Skeletal muscle satellite cell (primary cell): ENCODE measurements at regions not wholly inside any gene's neighbourhood (a gene's known extent, or its start where the extent isn't known, plus 50 kb on each side); places are given as distances from the start of the nearest gene placed in this dataset.

Experiments
- H3K27me3 ChIP-seq: 2 replicates; pipeline ENCODE4 v1.7.0; 2013; ENCODE audit warnings: low read length; ENCODE audit not compliant: control insufficient read depth, insufficient read depth
- H3K36me3 ChIP-seq: 2 replicates; pipeline ENCODE4 v1.7.0; 2013; ENCODE audit warnings: mild to moderate bottlenecking, control low read depth, low read length; ENCODE audit not compliant: insufficient read depth
- H3K4me1 ChIP-seq: 2 replicates; pipeline ENCODE4 v1.7.0; 2013; ENCODE audit warnings: low read length; ENCODE audit not compliant: control insufficient read depth, insufficient read depth
- H3K4me2 ChIP-seq: 2 replicates; pipeline ENCODE4 v1.7.0; 2013; ENCODE audit warnings: mild to moderate bottlenecking, low read length
- H3K4me3 ChIP-seq: 2 replicates; pipeline ENCODE4 v1.7.0; 2013; ENCODE audit warnings: low read length
- H3K9ac ChIP-seq: 2 replicates; pipeline ENCODE4 v1.7.0; 2013; ENCODE audit warnings: mild to moderate bottlenecking, low read depth, low read length, moderate library complexity
- H3K9me3 ChIP-seq: replicated peaks from 2 replicates; pipeline ENCODE4 v1.7.0; 2013; ENCODE audit warnings: mild to moderate bottlenecking, control low read depth, low read length

DNA sequence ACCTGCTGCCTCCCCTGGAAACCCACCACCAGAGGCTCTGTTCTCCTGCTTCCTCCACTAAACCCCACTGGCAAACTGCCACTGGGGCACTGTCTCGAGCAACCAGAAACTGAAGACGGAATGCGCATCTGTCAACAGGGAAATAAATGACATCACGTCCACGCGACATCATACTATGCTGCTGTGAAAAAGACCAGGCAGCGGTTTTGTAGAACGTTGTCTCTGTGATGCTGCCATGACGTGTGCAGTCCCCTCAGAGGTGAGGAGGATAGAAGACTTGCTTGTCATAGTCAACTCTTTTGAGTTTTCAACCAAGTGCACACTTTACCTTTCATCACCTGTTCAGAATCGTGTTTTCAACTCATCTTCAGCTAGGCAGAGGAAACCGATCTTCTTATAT is 203.0 kb upstream of the IGF1R start:
- H3K4me3 ChIP-seq, result no peak overlapping the region
- H3K9ac ChIP-seq, result no peak overlapping the region
- H3K4me2 ChIP-seq, result no peak overlapping the region
- H3K4me1 ChIP-seq, result no peaks in the 10 kb centered on the region
- no peaks in the 10 kb centered on the region for H3K9me3 ChIP-seq
- H3K27me3 ChIP-seq, result peaks cover 31% of the 10 kb centered on the region
- H3K36me3 ChIP-seq, result no peaks in the 10 kb centered on the region

DNA sequence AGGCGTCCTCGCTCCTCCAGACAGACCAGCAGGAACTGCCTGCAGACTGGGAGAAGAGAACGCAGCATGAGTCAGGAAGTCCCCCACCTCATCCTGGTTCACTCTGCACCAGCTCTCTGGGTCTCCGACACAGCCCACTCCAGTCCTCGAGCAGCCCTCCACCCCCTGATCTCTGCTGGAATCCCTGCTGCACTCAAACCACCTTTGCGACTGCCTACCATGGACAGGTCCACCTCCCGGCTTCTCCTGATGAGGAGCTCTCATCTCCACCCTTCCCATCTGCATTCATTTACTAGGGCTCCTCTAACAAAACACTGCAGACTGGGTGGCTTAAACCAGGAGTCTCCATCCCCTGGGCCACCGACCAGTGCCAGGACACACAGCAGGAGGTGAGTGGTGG is 202.3 kb upstream of the IGF1R start:
- Histone ChIP-seq H3K4me3 (no peak overlapping the region), H3K4me1 (no peaks in the 10 kb centered on the region), H3K4me2 (no peak overlapping the region), H3K27me3 (peaks cover 28% of the 10 kb centered on the region), H3K36me3 (no peaks in the 10 kb centered on the region), H3K9ac (no peak overlapping the region), H3K9me3 (no peaks in the 10 kb centered on the region)

DNA sequence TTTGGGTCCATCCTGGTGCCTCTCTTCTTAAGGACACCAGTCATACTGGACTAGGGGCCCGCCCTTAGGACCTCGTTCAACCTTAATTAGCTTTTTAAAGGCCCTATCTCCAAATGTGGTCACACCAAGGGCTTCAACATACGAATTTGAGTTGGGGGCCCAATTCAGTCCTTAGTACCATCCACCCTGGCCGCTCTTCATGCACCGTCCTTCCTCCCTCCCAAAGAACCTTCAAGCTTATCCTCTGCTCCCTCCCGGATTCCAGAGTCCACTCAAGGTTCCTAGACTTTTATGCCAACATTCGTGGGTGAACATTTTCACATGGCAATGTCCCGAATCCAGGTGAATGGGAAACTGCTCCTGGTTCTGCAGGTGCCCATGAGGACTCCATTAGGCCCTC is 201.3 kb upstream of the IGF1R start:
- H3K9me3 ChIP-seq, result no peaks in the 10 kb centered on the region
- no peaks in the 10 kb centered on the region for H3K4me1 ChIP-seq
- peaks cover 28% of the 10 kb centered on the region for H3K27me3 ChIP-seq
- H3K36me3 ChIP-seq, result no peaks in the 10 kb centered on the region
- H3K9ac ChIP-seq, result no peak overlapping the region
- H3K4me2 ChIP-seq, result no peak overlapping the region
- H3K4me3 ChIP-seq, result no peak overlapping the region

DNA sequence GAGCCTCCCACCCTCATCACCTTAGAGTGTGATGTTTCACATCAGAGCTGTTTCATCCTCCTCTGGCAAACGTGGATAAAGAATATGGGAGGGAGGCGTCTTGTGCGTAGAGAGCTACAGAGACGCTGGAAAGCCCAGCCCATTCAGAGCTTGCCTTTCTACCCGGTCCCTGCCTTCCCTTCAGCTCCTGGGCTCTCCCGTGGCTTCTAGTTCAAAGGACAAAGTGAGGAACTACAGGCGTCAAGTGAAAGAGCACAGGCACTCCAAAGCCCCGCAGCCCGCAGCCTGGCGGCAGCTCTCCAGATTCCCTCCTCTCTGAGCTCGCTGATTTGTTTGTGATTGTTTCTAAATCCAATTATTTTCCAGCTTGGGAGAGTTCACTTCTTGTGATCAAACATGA is 197.1 kb upstream of the IGF1R start:
- H3K36me3 ChIP-seq, result no peaks in the 10 kb centered on the region
- no peak overlapping the region for H3K9ac ChIP-seq
- H3K4me2 ChIP-seq, result no peak overlapping the region
- no peaks in the 10 kb centered on the region for H3K4me1 ChIP-seq
- no peak overlapping the region for H3K4me3 ChIP-seq
- H3K9me3 ChIP-seq, result no peaks in the 10 kb centered on the region
- peaks cover 17% of the 10 kb centered on the region for H3K27me3 ChIP-seq

DNA sequence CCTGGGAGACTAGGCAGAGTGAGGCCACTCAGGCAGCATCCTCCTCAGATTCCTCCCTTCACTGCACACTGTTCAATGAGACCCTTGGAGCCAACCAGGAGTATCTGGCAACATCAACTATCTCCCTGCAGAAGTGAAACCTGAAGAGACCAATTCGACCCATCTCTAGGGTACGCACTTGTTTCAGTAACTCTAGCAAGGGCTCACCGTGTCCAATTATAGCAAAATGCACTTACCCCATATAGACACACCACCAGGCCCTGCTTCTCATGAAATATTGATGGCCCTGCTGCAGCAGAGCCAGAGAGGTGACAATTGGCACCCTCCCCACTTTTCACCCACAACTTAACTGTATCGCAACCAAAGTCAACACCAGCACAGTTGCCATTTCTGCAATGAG is 196.1 kb upstream of the IGF1R start:
- Histone ChIP-seq H3K36me3 (no peaks in the 10 kb centered on the region), H3K9me3 (no peaks in the 10 kb centered on the region), H3K4me3 (no peak overlapping the region), H3K4me2 (no peak overlapping the region), H3K27me3 (peaks cover 11% of the 10 kb centered on the region), H3K9ac (no peak overlapping the region), H3K4me1 (no peaks in the 10 kb centered on the region)

DNA sequence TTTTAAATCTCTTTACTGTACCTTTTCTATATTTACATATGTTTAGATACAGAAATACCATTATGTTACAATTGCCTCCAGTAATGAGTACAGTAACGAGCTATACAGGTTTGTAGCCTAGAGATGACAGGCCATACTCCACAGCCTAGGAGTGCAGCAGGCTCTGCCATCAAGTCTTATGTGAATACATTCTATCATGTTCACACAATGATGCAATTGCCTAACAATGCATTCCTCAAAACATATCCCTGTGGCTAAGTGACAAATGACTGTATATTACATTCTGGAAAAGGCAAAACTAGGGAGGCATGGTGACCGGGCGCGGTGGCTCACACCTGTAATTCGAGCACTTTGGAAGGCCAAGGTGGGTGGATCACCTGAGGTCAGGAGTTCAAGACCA is 192.4 kb upstream of the IGF1R start:
- no peaks in the 10 kb centered on the region for H3K27me3 ChIP-seq
- H3K36me3 ChIP-seq, result no peaks in the 10 kb centered on the region
- H3K9me3 ChIP-seq, result no peaks in the 10 kb centered on the region
- H3K9ac ChIP-seq, result no peak overlapping the region
- no peak overlapping the region for H3K4me2 ChIP-seq
- H3K4me3 ChIP-seq, result no peak overlapping the region
- H3K4me1 ChIP-seq, result no peaks in the 10 kb centered on the region

DNA sequence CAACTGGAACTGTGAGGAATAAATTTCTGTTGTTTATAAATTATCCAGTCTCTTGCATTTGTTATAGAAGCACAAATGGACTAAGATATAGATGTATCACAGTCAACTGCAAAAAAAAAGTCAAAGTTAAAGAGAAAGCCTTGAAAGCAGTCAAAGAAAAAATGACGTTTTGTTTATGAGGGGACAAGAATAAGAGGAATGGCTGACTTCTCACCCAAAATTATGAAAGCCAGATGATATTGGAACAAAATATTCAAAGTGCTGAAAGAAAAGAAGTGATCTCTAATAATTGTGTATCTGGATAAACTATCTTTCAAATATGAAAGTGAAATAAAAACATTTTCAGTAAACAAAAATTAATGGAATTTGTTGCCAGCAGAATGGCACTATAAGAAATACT is 171.8 kb upstream of the IGF1R start:
- Histone ChIP-seq H3K9ac (no peak overlapping the region), H3K4me3 (no peak overlapping the region), H3K27me3 (peaks cover 3% of the 10 kb centered on the region), H3K4me1 (no peaks in the 10 kb centered on the region), H3K4me2 (no peak overlapping the region), H3K9me3 (peaks cover 3% of the 10 kb centered on the region), H3K36me3 (no peaks in the 10 kb centered on the region)

DNA sequence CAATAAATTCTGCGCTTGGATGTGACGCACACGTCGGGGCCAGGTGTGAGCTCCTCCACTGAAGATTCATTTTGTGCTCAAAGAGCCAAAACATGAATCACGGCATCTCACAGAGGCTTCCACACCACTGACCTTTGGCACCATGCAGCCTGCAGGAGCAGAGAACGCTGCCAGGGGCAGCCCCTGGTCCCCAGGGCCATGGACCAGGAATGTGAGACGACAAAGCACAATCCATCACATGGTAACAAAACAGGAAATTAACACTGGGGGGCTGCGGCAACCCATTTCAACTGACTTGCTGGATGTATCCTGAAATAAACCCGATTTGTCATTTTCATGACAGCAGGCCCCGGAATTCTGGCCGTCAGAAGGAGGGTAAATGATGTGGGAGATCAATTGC is 167.5 kb upstream of the IGF1R start:
- no peak overlapping the region for H3K4me2 ChIP-seq
- no peak overlapping the region for H3K4me3 ChIP-seq
- no peaks in the 10 kb centered on the region for H3K36me3 ChIP-seq
- peaks cover 3% of the 10 kb centered on the region for H3K9me3 ChIP-seq
- H3K4me1 ChIP-seq, result no peaks in the 10 kb centered on the region
- H3K9ac ChIP-seq, result no peak overlapping the region
- peaks cover 1% of the 10 kb centered on the region for H3K27me3 ChIP-seq

DNA sequence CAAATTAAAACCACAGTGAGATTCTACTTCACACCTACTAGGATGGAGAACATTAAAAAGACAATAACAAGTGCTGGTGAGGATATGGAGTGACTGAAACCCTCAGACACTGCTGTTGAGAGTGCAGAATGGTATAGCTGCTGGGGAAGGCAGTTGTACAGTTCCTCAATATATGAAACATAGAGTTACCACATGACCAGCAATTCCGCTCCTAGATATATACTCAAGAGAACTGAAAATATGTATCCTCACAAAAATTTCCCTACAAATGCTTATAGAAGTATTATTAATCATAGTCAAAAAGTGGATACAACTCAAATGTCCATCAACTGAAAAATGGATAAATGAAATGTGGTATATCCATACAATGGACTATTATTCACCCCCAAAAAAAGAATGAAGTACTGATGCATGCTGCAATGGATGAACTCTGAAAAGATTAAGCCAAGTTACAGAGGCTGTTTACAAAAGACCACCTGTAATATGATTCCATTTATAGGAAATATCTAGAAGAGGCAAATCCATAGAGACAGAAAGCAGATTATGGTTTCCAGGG is 164.7 kb upstream of the IGF1R start:
- H3K4me1 ChIP-seq, result no peaks in the 10 kb centered on the region
- H3K4me3 ChIP-seq, result no peak overlapping the region
- no peak overlapping the region for H3K4me2 ChIP-seq
- no peak overlapping the region for H3K9ac ChIP-seq
- H3K27me3 ChIP-seq, result peaks cover 2% of the 10 kb centered on the region
- H3K36me3 ChIP-seq, result no peaks in the 10 kb centered on the region
- no peaks in the 10 kb centered on the region for H3K9me3 ChIP-seq

DNA sequence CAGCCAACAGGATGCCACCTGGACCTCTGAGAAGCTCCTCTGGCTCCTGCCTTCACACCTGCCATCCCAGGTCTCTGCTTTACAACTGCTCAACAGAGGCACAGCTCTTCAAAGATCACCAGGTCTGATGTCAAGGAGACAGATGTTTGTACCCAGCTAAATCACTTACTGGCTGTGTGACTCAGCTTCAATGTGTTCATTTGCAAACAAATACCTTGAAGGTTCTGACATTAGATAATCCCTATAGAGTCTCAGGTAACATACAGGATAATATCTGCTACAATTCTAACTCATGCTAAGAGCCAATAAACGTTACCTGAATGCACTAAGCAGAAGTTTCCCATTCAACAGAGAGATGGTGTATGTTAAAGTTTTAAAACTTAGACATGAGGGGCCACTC is 163.4 kb upstream of the IGF1R start:
- H3K36me3 ChIP-seq, result no peaks in the 10 kb centered on the region
- no peak overlapping the region for H3K4me3 ChIP-seq
- no peak overlapping the region for H3K4me2 ChIP-seq
- H3K9me3 ChIP-seq, result no peaks in the 10 kb centered on the region
- peaks cover 2% of the 10 kb centered on the region for H3K27me3 ChIP-seq
- H3K9ac ChIP-seq, result no peak overlapping the region
- no peaks in the 10 kb centered on the region for H3K4me1 ChIP-seq

DNA sequence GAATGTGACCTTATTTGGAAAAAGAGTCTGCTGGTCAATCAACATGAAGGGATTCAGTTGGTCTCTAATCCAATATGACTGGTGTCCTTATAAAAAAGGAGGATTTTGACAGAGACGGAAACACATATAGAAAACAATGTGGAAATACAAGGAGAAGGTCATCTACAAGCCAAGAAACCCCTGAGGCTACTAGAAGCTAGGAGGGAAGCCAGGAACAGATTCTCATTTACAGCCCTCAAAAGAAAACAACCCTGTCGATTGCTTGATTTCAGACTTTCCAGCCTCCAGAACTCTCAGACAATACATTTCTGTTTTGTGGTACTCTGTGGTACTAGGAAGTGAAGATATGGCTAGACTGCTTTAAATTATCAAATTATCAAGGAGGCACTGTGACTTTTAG is 162.9 kb upstream of the IGF1R start:
- Histone ChIP-seq H3K27me3 (peaks cover 2% of the 10 kb centered on the region), H3K9ac (no peak overlapping the region), H3K36me3 (no peaks in the 10 kb centered on the region), H3K4me1 (no peaks in the 10 kb centered on the region), H3K9me3 (no peaks in the 10 kb centered on the region), H3K4me3 (no peak overlapping the region), H3K4me2 (no peak overlapping the region)

DNA sequence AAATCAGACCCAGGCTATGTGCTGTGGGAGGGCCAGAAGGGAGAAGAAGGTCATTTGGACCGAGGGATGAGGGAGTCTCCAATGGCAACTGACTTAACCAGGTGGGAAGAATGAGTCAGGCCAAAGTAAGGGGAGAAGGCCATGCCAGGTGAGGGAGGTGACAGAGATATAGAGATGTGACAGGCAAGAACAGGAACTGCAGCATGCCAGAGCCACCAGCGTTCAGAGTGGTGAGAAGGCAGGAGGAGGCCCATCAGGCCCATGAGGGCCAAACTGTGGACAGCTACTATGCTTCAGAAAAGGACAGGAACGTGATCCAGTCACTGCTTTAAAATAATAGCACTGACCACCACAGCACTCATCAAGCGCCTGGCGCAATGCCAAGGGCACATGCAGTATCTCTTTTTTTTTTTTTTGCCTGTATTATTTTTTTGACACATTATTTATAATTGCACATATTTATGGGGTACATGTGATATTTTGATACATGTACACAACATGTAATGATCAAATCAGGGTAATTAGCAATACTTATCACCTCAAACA is 154.3 kb upstream of the IGF1R start:
- Histone ChIP-seq H3K9ac (no peak overlapping the region), H3K27me3 (peaks cover 11% of the 10 kb centered on the region), H3K4me1 (no peaks in the 10 kb centered on the region), H3K36me3 (no peaks in the 10 kb centered on the region), H3K4me2 (no peak overlapping the region), H3K4me3 (no peak overlapping the region), H3K9me3 (no peaks in the 10 kb centered on the region)
